OCI-M2 (cell line): ENCODE measurements at regions not wholly inside any gene's neighbourhood (a gene's known extent, or its start where the extent isn't known, plus 50 kb on each side); places are given as distances from the start of the nearest gene placed in this dataset.
A peak's percentile ranks its signal among the peaks of the same experiment; 100 is the strongest.

Source experiments
- DNase-seq: peaks from one replicate; lab custom pipeline; 2025; ENCODE audit not compliant: unreplicated experiment; lab: John Stamatoyannopoulos, UW

GRCh38 chr16:6110346-6110745 lies 1012.8 kb upstream of the EEF2KMT start:
- no peak for DNase-seq

GRCh38 chr16:6106061-6106460 lies 1008.5 kb upstream of the EEF2KMT start:
- DNase-seq = no peak

GRCh38 chr16:6105115-6105514 lies 1007.5 kb upstream of the EEF2KMT start:
- DNase-seq = no peak

GRCh38 chr16:6104428-6104827 lies 1006.8 kb upstream of the EEF2KMT start:
- DNase-seq = no peak

- DNase-seq = no peak
These were observed 1006.0 kb upstream of the EEF2KMT start for GRCh38 chr16:6103561-6103960.

- DNase-seq = no peak
These were observed 1001.5 kb upstream of the EEF2KMT start for GRCh38 chr16:6099102-6099501.

- no peak for DNase-seq
These were observed 999.5 kb upstream of the EEF2KMT start for GRCh38 chr16:6096931-6097670.

- DNase-seq = no peak
These were observed 997.8 kb upstream of the EEF2KMT start for GRCh38 chr16:6095414-6095813.

GRCh38 chr16:6091021-6091420 lies 993.4 kb upstream of the EEF2KMT start:
- DNase-seq = no peak

GRCh38 chr16:6081320-6081976 lies 983.9 kb upstream of the EEF2KMT start:
- DNase-seq = peak; percentile 1

- DNase-seq = no peak
These were observed 979.0 kb upstream of the EEF2KMT start for GRCh38 chr16:6076631-6077030.

GRCh38 chr16:6068063-6068462 lies 970.5 kb upstream of the EEF2KMT start:
- no peak for DNase-seq

GRCh38 chr16:6066652-6067051 lies 969.1 kb upstream of the EEF2KMT start:
- DNase-seq = no peak

GRCh38 chr16:6063526-6063925 lies 965.9 kb upstream of the EEF2KMT start:
- DNase-seq = no peak

GRCh38 chr16:6059671-6060070 lies 962.1 kb upstream of the EEF2KMT start:
- DNase-seq = no peak

- no peak for DNase-seq
These were observed 960.2 kb upstream of the EEF2KMT start for GRCh38 chr16:6057821-6058220.

GRCh38 chr16:6048017-6048416 lies 950.4 kb upstream of the EEF2KMT start:
- no peak for DNase-seq

GRCh38 chr16:6047325-6047724 lies 949.7 kb upstream of the EEF2KMT start:
- no peak for DNase-seq

GRCh38 chr16:6038941-6039645 lies 941.5 kb upstream of the EEF2KMT start:
- DNase-seq = no peak

- no peak for DNase-seq
These were observed 937.6 kb upstream of the EEF2KMT start for GRCh38 chr16:6035161-6035560.

- no peak for DNase-seq
These were observed 936.9 kb upstream of the EEF2KMT start for GRCh38 chr16:6034511-6034910.

- no peak for DNase-seq
These were observed 934.8 kb upstream of the EEF2KMT start for GRCh38 chr16:6032438-6032837.
